ENCODE measurements at regions not wholly inside any gene's neighbourhood (a gene's known extent, or its start where the extent isn't known, plus 50 kb on each side); places are given as distances from the start of the nearest gene placed in this dataset.

GRCh38 chr6:23905133-23905815, 220.7 kb upstream of the NRSN1 start:
- no peak for TF ChIP-seq EP300 (IDR thresholded peaks at IDR 0.05)
- no peak for TF ChIP-seq CTCF (IDR thresholded peaks at IDR 0.05)

All from stomach (tissue), 4 donors.